HG03135 (cell line): ENCODE measurements at regions not wholly inside any gene's neighbourhood (a gene's known extent, or its start where the extent isn't known, plus 50 kb on each side); places are given as distances from the start of the nearest gene placed in this dataset.

ENCODE experiments used
- ATAC-seq: cut with Tn5 transposase; IDR thresholded peaks from one replicate; pipeline ENCODE4 v1.9.1; 2021; ENCODE audit warnings: mild to moderate bottlenecking, moderate library complexity; ENCODE audit not compliant: unreplicated experiment

GRCh38 chr4:151952137-151952536 is 191.3 kb upstream of the GATB start:
- ATAC-seq = no peak

GRCh38 chr4:151951671-151952050 is 190.9 kb upstream of the GATB start:
- no peak for ATAC-seq

- ATAC-seq = no peak
Measured at GRCh38 chr4:151950993-151951670, 190.3 kb upstream of the GATB start.

GRCh38 chr4:151948351-151949016 is 187.7 kb upstream of the GATB start:
- no peak for ATAC-seq

DNA sequence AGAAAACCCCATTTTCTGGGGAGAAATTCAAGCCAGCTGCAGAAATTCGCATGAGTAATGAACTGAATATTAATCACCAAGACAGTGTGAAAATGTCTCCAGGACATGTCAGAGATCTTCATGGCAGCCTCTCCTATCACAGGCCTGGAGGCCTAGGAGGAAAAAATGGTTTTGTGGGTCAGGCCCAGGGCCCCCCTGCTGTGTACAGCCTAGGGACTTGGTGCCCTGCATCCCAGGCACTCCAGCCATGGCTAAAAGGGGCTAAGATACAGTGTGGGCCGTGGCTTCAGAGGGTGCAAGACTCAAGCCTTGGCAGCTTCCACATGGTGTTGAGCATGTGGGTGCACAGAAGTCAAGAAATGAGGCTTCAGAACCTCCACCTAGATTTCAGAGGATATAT is 185.9 kb upstream of the GATB start:
- ATAC-seq = no peak

DNA sequence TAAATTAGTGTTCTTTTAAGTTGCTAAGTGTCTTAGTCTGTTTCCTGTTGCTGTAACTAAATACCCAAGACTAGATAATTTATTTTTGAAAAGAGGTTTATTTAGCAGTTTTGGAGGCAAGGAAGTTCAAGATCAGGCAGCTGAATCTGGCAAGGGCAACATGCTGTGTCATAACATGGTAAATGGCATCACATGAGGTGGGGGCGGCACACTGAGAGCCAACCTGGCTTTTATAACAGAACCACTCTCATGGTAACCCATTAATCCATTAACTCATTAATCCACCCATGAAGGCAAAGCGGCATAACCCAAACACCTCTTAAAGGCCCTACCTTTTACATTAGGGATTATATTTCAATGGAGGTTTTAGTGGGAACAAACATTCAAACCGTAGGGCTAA is 182.2 kb upstream of the GATB start:
- no peak for ATAC-seq

GRCh38 chr4:151940926-151941617 is 180.3 kb upstream of the GATB start:
- no peak for ATAC-seq

GRCh38 chr4:151940291-151940690 is 179.5 kb upstream of the GATB start:
- ATAC-seq = no peak

DNA sequence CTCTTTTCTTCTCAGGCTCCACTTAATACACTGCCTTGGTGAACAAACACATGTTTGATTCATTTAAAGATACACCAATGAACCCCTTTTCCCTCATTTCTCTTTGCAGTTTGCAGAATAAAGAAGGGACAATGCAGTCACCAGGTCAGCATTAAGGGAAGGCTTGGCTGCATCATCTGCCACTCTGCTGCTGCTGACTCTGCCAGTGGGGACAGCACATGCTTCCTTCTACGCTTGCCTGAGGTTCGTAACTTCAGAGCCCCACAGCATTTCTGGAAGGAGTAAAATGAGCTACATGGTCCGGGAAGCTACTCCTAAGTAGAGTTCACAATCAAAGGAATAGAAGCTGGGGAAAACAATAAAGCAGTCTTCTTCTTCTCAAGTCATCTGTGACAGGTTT is 178.9 kb upstream of the GATB start:
- no peak for ATAC-seq

DNA sequence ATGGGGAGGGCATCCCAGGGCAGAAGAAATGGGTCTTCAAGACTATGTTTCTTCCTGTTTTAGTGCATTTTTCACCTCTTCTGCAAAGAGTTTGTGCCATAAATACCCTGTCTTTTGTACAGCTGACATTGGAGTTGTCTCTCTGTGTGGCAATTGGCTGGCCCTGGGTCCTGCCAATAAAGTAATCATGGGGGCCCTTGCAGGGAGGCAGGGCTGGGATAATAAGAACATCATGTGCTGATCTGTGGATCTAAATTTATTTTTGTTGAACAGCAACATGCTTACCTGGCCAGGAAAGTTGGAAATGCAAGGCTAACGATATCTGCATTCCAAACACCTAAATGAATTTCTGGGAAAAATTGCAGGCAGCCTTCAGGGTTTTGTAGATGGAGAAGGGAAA is 174.6 kb upstream of the GATB start:
- no peak for ATAC-seq

- no peak for ATAC-seq
Measured at GRCh38 chr4:151934766-151935165, 174.0 kb upstream of the GATB start.

- no peak for ATAC-seq
Measured at GRCh38 chr4:151933122-151933827, 172.5 kb upstream of the GATB start.

DNA sequence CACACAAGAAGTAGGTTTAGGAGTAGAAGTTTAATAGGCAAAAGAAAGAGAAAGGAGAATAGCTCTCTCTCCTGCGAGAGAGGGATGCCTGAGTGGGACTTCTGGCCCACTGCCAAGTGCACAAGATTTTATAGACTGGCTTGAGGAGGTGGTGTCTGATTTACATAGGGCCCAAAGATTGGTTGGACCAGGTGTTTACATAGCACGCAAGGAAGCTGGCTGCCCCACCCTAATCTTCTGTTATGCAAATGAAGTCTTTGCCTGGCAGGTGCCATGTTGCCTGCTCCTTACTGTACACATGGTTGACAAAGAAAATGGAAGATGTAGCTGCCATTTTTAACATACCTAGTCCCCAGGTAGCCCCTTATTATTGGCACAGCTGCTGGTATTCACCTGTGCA is 170.8 kb upstream of the GATB start:
- ATAC-seq = no peak

DNA sequence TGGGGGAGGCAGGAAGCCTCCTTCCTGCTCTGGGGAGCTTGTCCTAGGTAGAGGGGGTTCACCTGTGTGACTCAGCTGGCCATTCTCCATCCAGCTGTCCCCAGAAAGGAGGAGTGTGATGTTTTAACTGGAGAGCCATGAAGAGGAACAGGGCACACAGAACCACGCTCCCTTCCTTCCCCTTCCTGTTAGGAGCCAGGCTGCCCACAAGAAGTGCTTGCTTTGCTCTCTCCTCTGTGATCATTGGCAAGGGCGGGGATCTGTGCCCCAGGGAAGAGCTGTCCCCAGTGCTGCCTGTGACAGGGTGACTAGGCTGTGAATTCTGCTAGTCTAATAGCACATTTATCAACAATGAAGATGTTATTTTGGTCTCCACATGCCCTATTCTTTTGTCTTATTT is 169.6 kb upstream of the GATB start:
- no peak for ATAC-seq

GRCh38 chr4:151928112-151928511 is 167.3 kb upstream of the GATB start:
- no peak for ATAC-seq

DNA sequence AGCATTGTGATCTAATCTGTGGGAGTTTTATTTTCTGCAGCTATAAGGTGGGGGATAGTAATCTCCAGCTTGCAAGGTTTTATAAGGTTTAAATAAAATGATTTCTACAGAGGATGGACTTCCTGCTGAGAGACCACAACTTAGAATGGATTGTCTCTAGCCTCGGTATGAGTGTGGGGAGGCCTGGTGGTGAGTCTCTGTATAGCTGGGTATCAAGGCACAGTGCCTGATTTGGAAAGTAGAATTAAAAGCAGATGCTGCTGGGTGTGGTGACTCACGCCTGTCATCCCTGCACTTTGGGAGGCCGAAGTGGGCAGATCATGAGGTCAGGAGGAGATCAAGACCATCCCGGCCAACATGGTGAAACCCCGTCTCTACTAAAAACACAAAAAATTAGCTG is 162.0 kb upstream of the GATB start:
- ATAC-seq = no peak

DNA sequence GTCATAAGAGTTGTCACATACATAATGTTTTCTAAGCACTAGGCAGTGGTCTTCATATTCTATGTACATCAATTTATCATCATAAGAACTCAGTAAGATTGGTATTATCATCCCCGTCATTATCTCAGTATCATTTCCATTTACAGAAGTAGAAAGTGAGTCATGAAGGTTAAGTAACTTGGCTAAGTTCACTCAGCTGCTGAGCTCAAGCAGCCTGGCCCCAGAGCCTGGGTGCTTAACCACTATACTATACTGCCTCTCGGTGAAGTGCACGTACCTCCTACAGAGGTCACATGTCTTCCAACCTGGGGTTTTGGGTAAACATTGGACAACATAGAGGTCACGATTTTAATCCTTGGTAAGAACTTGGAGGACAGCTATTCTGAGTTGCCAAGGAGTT is 161.5 kb upstream of the GATB start:
- no peak for ATAC-seq

- no peak for ATAC-seq
Measured at GRCh38 chr4:151921811-151922210, 161.0 kb upstream of the GATB start.

- ATAC-seq = no peak
Measured at GRCh38 chr4:151921386-151921785, 160.6 kb upstream of the GATB start.

GRCh38 chr4:151917145-151917734 is 156.4 kb upstream of the GATB start:
- ATAC-seq = no peak

- ATAC-seq = no peak
Measured at GRCh38 chr4:151912632-151913031, 151.8 kb upstream of the GATB start.
